Erythroblast (primary cell): ENCODE measurements at regions not wholly inside any gene's neighbourhood (a gene's known extent, or its start where the extent isn't known, plus 50 kb on each side); places are given as distances from the start of the nearest gene placed in this dataset.

ENCODE experiments used
- GATA1 ChIP-seq: IDR thresholded peaks from 2 replicates; pipeline ENCODE4 v1.6.1; 2011; ENCODE audit warnings: low read depth, mild to moderate bottlenecking, control low read depth, low read length, moderate library complexity
- POLR2A ChIP-seq: IDR thresholded peaks from 2 replicates; pipeline ENCODE4 v1.6.1; 2011; ENCODE audit warnings: mild to moderate bottlenecking, low read length

GRCh38 chr12:125528281-125528680, 463.0 kb downstream of the AACS start:
- TF ChIP-seq POLR2A (no peak), GATA1 (no peak)
